IMR-90 (cell line): ENCODE measurements at regions not wholly inside any gene's neighbourhood (a gene's known extent, or its start where the extent isn't known, plus 50 kb on each side); places are given as distances from the start of the nearest gene placed in this dataset.

Source experiments
- CEBPB ChIP-seq: IDR thresholded peaks from 2 replicates; pipeline ENCODE4 v1.6.1; 2012; ENCODE audit warnings: low read depth, low read length, improper control_type of control experiment
- FOS ChIP-seq: fragments of 150-350 bp; IDR thresholded peaks from 2 replicates; pipeline ENCODE4 v1.6.1; 2016; ENCODE audit warnings: low read depth, low read length
- MAFK ChIP-seq: IDR thresholded peaks from 2 replicates; pipeline ENCODE4 v1.6.1; 2012; ENCODE audit warnings: low read depth, low read length, improper control_type of control experiment
- POLR2A ChIP-seq: IDR thresholded peaks from 2 replicates; pipeline ENCODE4 v1.6.1; 2012; ENCODE audit warnings: mild to moderate bottlenecking, low read depth, low read length
- RAD21 ChIP-seq: IDR thresholded peaks from 2 replicates; pipeline ENCODE4 v1.6.1; 2012; ENCODE audit warnings: low read length, improper control_type of control experiment
- RFX5 ChIP-seq: IDR thresholded peaks from 2 replicates; pipeline ENCODE4 v1.8.0; 2012; ENCODE audit warnings: low read depth, mild to moderate bottlenecking, low read length, moderate library complexity
- SMC3 ChIP-seq: fragments of 150-350 bp; IDR thresholded peaks from 2 replicates; pipeline ENCODE4 v1.6.1; 2016; ENCODE audit warnings: low read depth, mild to moderate bottlenecking, antibody characterized with exemption, low read length, moderate library complexity
- TF ChIP-seq, protein P1 (sequence below): fragments of 150-350 bp; IDR thresholded peaks from 2 replicates; pipeline ENCODE4 v1.6.1; 2016; ENCODE audit warnings: low read depth, mild to moderate bottlenecking, low read length, moderate library complexity, borderline replicate concordance
- TF ChIP-seq, protein P2 (sequence below): conservative IDR thresholded peaks from 2 replicates; pipeline ENCODE4 v1.5.1; 2012; ENCODE audit warnings: mild to moderate bottlenecking, low read depth, low read length, improper control_type of control experiment

DNA sequence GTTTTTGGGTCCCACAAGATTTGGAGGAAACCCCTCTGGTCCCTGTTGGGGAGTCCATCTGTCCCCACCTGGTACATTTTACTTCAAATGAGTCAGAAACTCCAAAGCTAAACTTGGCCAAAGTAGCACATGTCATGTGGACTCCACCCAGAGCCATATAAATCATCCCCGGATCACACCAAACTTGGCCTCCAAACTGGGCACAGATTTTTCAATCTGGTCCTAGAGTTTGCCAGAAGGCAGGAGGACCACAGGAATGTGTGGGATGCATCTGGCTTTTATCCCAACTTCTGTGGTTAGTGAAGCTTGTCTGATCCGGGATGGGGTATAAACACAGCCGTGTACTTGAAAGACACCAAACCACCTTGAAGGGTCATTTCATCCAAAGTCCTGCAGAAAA lies 66.3 kb downstream of the MAT2B start:
- TF ChIP-seq POLR2A = no peak
- TF ChIP-seq, protein P1, sequence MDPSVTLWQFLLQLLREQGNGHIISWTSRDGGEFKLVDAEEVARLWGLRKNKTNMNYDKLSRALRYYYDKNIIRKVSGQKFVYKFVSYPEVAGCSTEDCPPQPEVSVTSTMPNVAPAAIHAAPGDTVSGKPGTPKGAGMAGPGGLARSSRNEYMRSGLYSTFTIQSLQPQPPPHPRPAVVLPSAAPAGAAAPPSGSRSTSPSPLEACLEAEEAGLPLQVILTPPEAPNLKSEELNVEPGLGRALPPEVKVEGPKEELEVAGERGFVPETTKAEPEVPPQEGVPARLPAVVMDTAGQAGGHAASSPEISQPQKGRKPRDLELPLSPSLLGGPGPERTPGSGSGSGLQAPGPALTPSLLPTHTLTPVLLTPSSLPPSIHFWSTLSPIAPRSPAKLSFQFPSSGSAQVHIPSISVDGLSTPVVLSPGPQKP = no peak
- TF ChIP-seq, protein P2, sequence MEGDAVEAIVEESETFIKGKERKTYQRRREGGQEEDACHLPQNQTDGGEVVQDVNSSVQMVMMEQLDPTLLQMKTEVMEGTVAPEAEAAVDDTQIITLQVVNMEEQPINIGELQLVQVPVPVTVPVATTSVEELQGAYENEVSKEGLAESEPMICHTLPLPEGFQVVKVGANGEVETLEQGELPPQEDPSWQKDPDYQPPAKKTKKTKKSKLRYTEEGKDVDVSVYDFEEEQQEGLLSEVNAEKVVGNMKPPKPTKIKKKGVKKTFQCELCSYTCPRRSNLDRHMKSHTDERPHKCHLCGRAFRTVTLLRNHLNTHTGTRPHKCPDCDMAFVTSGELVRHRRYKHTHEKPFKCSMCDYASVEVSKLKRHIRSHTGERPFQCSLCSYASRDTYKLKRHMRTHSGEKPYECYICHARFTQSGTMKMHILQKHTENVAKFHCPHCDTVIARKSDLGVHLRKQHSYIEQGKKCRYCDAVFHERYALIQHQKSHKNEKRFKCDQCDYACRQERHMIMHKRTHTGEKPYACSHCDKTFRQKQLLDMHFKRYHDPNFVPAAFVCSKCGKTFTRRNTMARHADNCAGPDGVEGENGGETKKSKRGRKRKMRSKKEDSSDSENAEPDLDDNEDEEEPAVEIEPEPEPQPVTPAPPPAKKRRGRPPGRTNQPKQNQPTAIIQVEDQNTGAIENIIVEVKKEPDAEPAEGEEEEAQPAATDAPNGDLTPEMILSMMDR = no peak
- TF ChIP-seq RAD21 = no peak
- no peak for TF ChIP-seq CEBPB
- TF ChIP-seq MAFK = no peak
- TF ChIP-seq RFX5 = no peak
- no peak for TF ChIP-seq FOS
- TF ChIP-seq SMC3 = no peak
